Activated CD8-positive, alpha-beta T cell treated with anti-CD3 and anti-CD28 coated beads for 36 hours (primary cell): ENCODE measurements at regions not wholly inside any gene's neighbourhood (a gene's known extent, or its start where the extent isn't known, plus 50 kb on each side); places are given as distances from the start of the nearest gene placed in this dataset.

Experiments
- ATAC-seq: fragments of 200-7000 bp; cut with Tn5 transposase; one replicate; pipeline ENCODE4 v1.10.0; 2021; ENCODE audit warnings: mild to moderate bottlenecking, moderate library complexity
- CTCF ChIA-PET: fragments of 350-600 bp; sonication (Branson Sonifier 250); formaldehyde crosslinking; loops from one replicate; lab custom pipeline; 2021; ENCODE audit warnings: antibody characterized with exemption; lab: Charles Lee
- POLR2A ChIA-PET: fragments of 350-600 bp; sonication (Branson Sonifier 250); formaldehyde crosslinking; loops from one replicate; lab custom pipeline; 2021; ENCODE audit warnings: antibody characterized with exemption; lab: Charles Lee
- DNase-seq: peaks from one replicate; pipeline ENCODE4 v3.0.0-alpha.2; 2020
- H3K27ac Mint-ChIP-seq: one replicate; pipeline ENCODE4 v1.8.0; 2021; ENCODE audit warnings: mild to moderate bottlenecking, mixed read lengths
- H3K27me3 Mint-ChIP-seq: one replicate; pipeline ENCODE4 v1.8.0; 2021; ENCODE audit warnings: mixed read lengths
- H3K36me3 Mint-ChIP-seq: one replicate; pipeline ENCODE4 v1.8.0; 2021; ENCODE audit warnings: low read depth, mixed read lengths
- H3K4me1 Mint-ChIP-seq: one replicate; pipeline ENCODE4 v1.8.0; 2021; ENCODE audit warnings: low read depth, mixed read lengths
- H3K4me3 Mint-ChIP-seq: one replicate; pipeline ENCODE4 v1.8.0; 2021; ENCODE audit warnings: mild to moderate bottlenecking, moderate library complexity, mixed read lengths
- H3K9me3 Mint-ChIP-seq: one replicate; pipeline ENCODE4 v1.8.0; 2021; ENCODE audit warnings: mixed read lengths
- CTCF ChIP-seq: fragments of 200-600 bp; IDR thresholded peaks from one replicate; pipeline ENCODE4 v1.8.0; 2022; ENCODE audit warnings: antibody characterized with exemption, mild to moderate bottlenecking
- intact Hi-C: fragments of 100-400 bp; cut with micrococcal nuclease; formaldehyde crosslinking; loops from one replicate; pipeline ENCODE4 v1.10.0; 2022

DNA sequence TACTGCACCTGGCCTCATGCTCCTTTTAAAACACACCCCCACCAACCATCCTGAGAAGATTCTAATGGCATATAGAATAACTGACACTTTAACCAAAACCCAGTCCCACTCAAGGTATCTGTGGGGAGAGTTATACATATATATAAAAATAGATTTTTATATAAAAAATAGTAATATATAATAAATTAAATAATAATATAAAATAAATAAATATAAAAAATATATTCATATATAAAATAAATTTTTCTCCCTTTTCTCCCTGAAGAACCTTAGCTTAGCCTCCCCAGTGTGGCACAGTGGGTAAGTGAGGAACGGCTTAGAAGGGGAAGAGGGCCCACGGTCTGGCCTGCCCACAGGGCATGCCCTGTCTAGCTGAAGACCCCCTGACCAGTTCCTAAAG, 51.1 kb upstream of the SSBP2 start:
- Mint-ChIP-seq H3K4me1 (peaks cover 7% of the 10 kb centered on the region), H3K4me3 (no peak overlapping the region), H3K9me3 (peaks cover 14% of the 10 kb centered on the region), H3K27ac (no peak overlapping the region), H3K36me3 (peaks cover 5% of the 10 kb centered on the region), H3K27me3 (no peaks in the 10 kb centered on the region)
- TF ChIP-seq CTCF, result no peak
- intact Hi-C loops, result no loop called here
- ChIA-PET CTCF (no interaction called here), POLR2A (no interaction called here)
- ATAC-seq, result no peak
- no peak for DNase-seq

DNA sequence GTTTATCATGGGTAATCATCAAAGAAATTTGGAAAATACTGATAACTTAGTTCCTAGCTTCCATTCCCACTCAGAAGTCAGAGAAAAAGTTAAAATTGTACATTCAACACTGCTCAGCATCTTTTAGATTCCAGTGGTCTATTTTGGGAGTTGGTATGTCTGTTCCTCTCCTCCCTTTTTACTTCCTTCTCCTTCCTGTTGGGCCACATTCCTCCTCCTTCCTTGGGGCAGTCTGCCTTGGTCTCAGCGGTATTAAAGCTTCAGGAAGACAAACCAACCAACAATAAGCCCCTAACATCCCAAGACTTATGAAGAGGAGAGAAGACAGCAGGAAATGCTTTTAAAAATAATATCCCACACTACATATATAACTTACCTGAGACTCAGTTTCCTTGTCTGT, 49.9 kb upstream of the SSBP2 start:
- no peak overlapping the region for H3K4me3 Mint-ChIP-seq
- H3K9me3 Mint-ChIP-seq, result peaks cover 6% of the 10 kb centered on the region
- ATAC-seq (no peak), DNase-seq (no peak)
- CTCF ChIA-PET, result interaction anchor here (1.5 kb wide), 1 partner anchor 11 kb away, joined by 4 read pairs; no protein-coding TSS in a partner anchor
- no peak overlapping the region for H3K27ac Mint-ChIP-seq
- H3K27me3 Mint-ChIP-seq, result no peaks in the 10 kb centered on the region
- POLR2A ChIA-PET, result no interaction called here
- no peak for TF ChIP-seq CTCF
- H3K36me3 Mint-ChIP-seq, result no peaks in the 10 kb centered on the region
- H3K4me1 Mint-ChIP-seq, result peaks cover 7% of the 10 kb centered on the region
- intact Hi-C loops, result no loop called here
